ENCODE measurements at regions not wholly inside any gene's neighbourhood (a gene's known extent, or its start where the extent isn't known, plus 50 kb on each side); places are given as distances from the start of the nearest gene placed in this dataset.
A peak's percentile ranks its signal among the peaks of the same experiment; 100 is the strongest.

GRCh38 chrX:13467243-13467642 lies 102.2 kb upstream of the EGFL6 start:
- Histone ChIP-seq H3K27me3 (peaks cover 0 to 57% of the 10 kb centered on the region in 2 donors), H3K36me3 (no peaks in the 10 kb centered on the region), H3K4me3 (no peak overlapping the region), H3K27ac (no peak overlapping the region), H3K9me3 (peaks cover 7 to 14% of the 10 kb centered on the region in 2 donors), H3K4me1 (no peaks in the 10 kb centered on the region)
- no peak for TF ChIP-seq CTCF (IDR thresholded peaks at IDR 0.05)
- TF ChIP-seq POLR2AphosphoS5 (IDR thresholded peaks at IDR 0.05): no peak
- TF ChIP-seq POLR2A (IDR thresholded peaks at IDR 0.05): no peak
- intact Hi-C loops (cut with DNase I; ENCODE audit: low total_unique reads): no loop called here
- no peak for DNase-seq (ENCODE audit: low spot score in 2 of 2)

GRCh38 chrX:13464599-13465275 lies 104.7 kb upstream of the EGFL6 start:
- no peak overlapping the region for H3K4me3 ChIP-seq
- TF ChIP-seq POLR2A (IDR thresholded peaks at IDR 0.05) (no peak), CTCF (IDR thresholded peaks at IDR 0.05) (no peak), POLR2AphosphoS5 (IDR thresholded peaks at IDR 0.05) (no peak)
- peaks cover 0 to 48% of the 10 kb centered on the region in 2 donors for H3K27me3 ChIP-seq
- no peak for DNase-seq (ENCODE audit: low spot score in 2 of 2)
- no peaks in the 10 kb centered on the region for H3K4me1 ChIP-seq
- H3K27ac ChIP-seq: no peak overlapping the region
- peaks cover 8 to 14% of the 10 kb centered on the region in 2 donors for H3K9me3 ChIP-seq
- H3K36me3 ChIP-seq: no peaks in the 10 kb centered on the region
- intact Hi-C loops (cut with DNase I; ENCODE audit: low total_unique reads): no loop called here

GRCh38 chrX:13463608-13464007 lies 105.8 kb upstream of the EGFL6 start:
- no peak for TF ChIP-seq CTCF (IDR thresholded peaks at IDR 0.05)
- TF ChIP-seq POLR2AphosphoS5 (IDR thresholded peaks at IDR 0.05): no peak
- no peak for TF ChIP-seq POLR2A (IDR thresholded peaks at IDR 0.05)
- intact Hi-C loops (cut with DNase I; ENCODE audit: low total_unique reads): no loop called here
- H3K4me1 ChIP-seq: no peaks in the 10 kb centered on the region
- no peak for DNase-seq (ENCODE audit: low spot score in 2 of 2)
- H3K27me3 ChIP-seq: peaks cover 0 to 51% of the 10 kb centered on the region in 2 donors
- H3K9me3 ChIP-seq: peaks cover 8 to 14% of the 10 kb centered on the region in 2 donors
- no peak overlapping the region for H3K4me3 ChIP-seq
- H3K27ac ChIP-seq: peak overlapping the region; percentile 31 to 36
- H3K36me3 ChIP-seq: no peaks in the 10 kb centered on the region

- no peak overlapping the region for H3K4me3 ChIP-seq
- no peaks in the 10 kb centered on the region for H3K36me3 ChIP-seq
- no peaks in the 10 kb centered on the region for H3K9me3 ChIP-seq
- TF ChIP-seq POLR2A (IDR thresholded peaks at IDR 0.05): no peak
- TF ChIP-seq POLR2AphosphoS5 (IDR thresholded peaks at IDR 0.05): no peak
- no peaks in the 10 kb centered on the region for H3K4me1 ChIP-seq
- intact Hi-C loops (cut with DNase I; ENCODE audit: low total_unique reads): no loop called here
- H3K27ac ChIP-seq: no peak overlapping the region
- peaks cover 0 to 67% of the 10 kb centered on the region in 2 donors for H3K27me3 ChIP-seq
- no peak for DNase-seq (ENCODE audit: low spot score in 2 of 2)
Measured at GRCh38 chrX:13452283-13452682, 117.1 kb upstream of the EGFL6 start.

- no peak for TF ChIP-seq POLR2AphosphoS5 (IDR thresholded peaks at IDR 0.05)
- TF ChIP-seq CTCF (IDR thresholded peaks at IDR 0.05): no peak
- peaks cover 0 to 10% of the 10 kb centered on the region in 2 donors for H3K9me3 ChIP-seq
- H3K4me3 ChIP-seq: no peak overlapping the region
- no peak for DNase-seq (ENCODE audit: low spot score in 2 of 2)
- H3K36me3 ChIP-seq: no peaks in the 10 kb centered on the region
- no peaks in the 10 kb centered on the region for H3K4me1 ChIP-seq
- intact Hi-C loops (cut with DNase I; ENCODE audit: low total_unique reads): no loop called here
- H3K27me3 ChIP-seq: peaks cover 0 to 60% of the 10 kb centered on the region in 2 donors
- H3K27ac ChIP-seq: no peak overlapping the region
Measured at GRCh38 chrX:13449441-13449840, 120.0 kb upstream of the EGFL6 start.
